GM13977 (cell line): ENCODE measurements at regions not wholly inside any gene's neighbourhood (a gene's known extent, or its start where the extent isn't known, plus 50 kb on each side); places are given as distances from the start of the nearest gene placed in this dataset.

Source experiments
- DNase-seq: peaks from one replicate; pipeline ENCODE4 v3.0.0; 2012; ENCODE audit warnings: low spot score
- CTCF ChIP-seq: IDR thresholded peaks from 2 replicates; pipeline ENCODE4 v1.5.1; 2012; ENCODE audit warnings: mild to moderate bottlenecking, control low read depth; ENCODE audit not compliant: insufficient read depth; ENCODE audit errors: extremely low read depth, missing control alignments
- in situ Hi-C: fragments of 300-500 bp; cut with MboI; formaldehyde crosslinking; loops from one replicate; pipeline ENCODE4 v1.12.0; 2022; ENCODE audit warnings: low sequenced_read_pairs, low pct_unique_long_range_greater_than_20kb, mixed read lengths, inconsistent platforms; ENCODE audit not compliant: unreplicated experiment

GRCh38 chr2:155815851-155816250, 516.7 kb downstream of the NR4A2 start:
- DNase-seq: peak; percentile 2
- peak; percentile 61 for TF ChIP-seq CTCF
- in situ Hi-C loops: loop anchor here (25.0 kb wide), 1 partner anchor 429 kb away; no protein-coding TSS in a partner anchor

- DNase-seq: no peak
- in situ Hi-C loops: loop anchor here (25.0 kb wide), 1 partner anchor 428 kb away; no protein-coding TSS in a partner anchor
- no peak for TF ChIP-seq CTCF
Measured at GRCh38 chr2:155815275-155815674, 517.2 kb downstream of the NR4A2 start.

GRCh38 chr2:155810411-155810810, 522.1 kb downstream of the NR4A2 start:
- TF ChIP-seq CTCF: no peak
- DNase-seq: no peak
- in situ Hi-C loops: loop anchor here (25.0 kb wide), 1 partner anchor 423 kb away; no protein-coding TSS in a partner anchor

GRCh38 chr2:155802888-155803287, 529.6 kb downstream of the NR4A2 start:
- DNase-seq: no peak
- no peak for TF ChIP-seq CTCF
- in situ Hi-C loops: loop anchor here (25.0 kb wide), 1 partner anchor 416 kb away; no protein-coding TSS in a partner anchor

GRCh38 chr2:155792666-155793065, 539.9 kb downstream of the NR4A2 start:
- no peak for DNase-seq
- TF ChIP-seq CTCF: no peak
- in situ Hi-C loops: no loop called here

- DNase-seq: no peak
- TF ChIP-seq CTCF: no peak
- in situ Hi-C loops: no loop called here
Measured at GRCh38 chr2:155770516-155770915, 562.0 kb downstream of the NR4A2 start.
